ENCODE measurements at regions not wholly inside any gene's neighbourhood (a gene's known extent, or its start where the extent isn't known, plus 50 kb on each side); places are given as distances from the start of the nearest gene placed in this dataset.

DNA sequence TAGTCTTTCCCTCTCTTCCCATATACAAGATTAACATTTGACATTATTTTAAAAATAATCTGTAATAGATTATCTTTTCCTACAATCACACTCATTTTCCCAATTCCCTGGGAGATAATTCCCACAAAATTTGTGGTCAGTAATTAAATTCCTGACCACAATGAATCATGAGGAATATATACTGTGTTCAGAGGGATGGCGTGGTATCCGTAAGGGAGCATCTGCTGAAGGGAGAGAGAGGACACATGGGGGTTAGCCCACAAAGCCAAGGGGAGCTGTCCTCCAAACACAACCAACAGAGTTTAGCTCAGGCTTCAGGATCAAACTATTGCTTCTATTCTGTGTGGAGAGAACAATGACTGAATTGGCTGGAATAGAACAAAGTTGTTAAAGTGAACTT lies 57.1 kb upstream of the PPP2R5A start:
- DNase-seq: no peak

DNA sequence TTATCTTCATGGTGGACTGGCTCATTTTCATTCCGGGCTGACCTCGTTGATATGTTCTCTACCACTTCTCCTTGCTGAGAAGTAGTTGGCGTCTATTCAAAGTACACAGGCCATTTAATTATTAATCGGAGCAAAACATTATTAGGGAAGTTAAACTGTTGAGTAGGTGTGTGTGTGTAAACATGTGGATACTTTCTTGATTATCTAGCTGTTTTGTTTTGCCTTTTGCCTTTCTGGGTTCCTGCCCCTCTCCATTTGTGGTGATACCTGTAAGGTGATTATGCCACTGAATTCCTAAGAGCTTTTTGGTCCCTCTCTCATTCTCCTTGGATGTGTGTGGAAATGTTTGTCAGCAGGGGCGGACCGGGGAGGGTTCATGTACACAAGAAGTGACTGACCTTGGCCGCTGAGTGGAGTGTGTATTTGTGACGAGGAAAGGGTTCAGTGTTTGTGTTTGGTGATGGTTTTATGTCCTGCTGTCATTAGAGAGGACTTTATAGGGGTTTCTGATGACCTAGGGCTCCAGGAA lies 56.6 kb upstream of the PPP2R5A start:
- DNase-seq: no peak

DNA sequence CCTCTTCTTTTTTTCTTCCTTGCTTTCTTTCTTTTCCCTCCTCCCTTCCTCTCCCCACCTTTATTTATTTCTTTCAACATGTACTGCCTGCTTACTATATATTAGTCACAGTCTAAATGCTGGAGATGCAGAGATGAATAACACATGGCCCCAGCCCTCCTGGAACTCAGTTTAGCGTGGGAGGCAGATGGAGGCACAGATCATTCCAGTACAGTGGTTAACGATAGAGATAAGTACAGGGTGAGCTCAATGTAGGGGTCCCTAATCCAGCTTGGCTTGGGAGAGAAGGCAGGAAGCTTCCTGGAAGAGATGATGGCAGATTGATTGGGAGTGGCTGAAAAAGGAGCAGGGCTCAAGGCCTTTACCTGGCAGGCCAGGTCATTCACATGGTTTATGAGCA lies 55.6 kb upstream of the PPP2R5A start:
- DNase-seq: no peak

DNA sequence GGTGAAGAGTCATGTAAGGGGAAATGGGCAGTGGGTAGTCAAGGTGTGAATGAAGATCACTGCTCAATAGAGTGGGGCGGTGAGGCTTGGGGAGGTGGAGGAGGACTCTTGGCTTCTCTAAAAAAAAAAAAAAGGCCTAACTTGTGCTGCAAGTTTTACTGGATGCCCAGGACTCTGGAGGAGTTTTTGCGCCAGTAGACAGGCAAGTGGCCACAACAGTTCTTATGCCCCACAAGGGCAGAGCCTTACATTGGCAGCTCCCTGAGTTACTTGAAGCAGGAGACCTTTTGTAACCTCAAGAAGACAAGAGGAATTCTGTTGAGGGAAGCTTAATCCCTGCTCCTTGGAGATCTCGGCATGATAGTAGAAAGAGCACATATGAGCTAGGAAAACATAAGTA lies 54.9 kb upstream of the PPP2R5A start:
- DNase-seq: no peak

DNA sequence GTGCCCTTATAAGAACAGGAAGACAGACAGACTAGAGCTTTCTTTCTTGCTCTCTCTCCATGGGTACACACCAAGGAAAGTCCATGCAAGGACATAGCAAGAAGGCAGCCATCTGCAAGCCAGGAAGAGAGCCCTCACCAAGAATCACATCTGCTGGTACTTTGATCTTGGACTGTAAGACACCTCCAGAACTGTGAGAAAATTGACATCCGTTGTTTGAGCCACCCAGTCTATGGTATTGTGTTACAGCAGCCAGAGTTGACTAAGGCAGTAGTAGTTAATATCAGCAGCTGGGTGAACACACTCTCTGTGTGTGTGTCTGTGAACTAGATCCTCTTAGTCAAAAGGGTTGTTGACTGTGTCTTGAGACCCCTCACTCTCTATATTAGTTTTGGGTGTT lies 53.8 kb upstream of the PPP2R5A start:
- DNase-seq: no peak

DNA sequence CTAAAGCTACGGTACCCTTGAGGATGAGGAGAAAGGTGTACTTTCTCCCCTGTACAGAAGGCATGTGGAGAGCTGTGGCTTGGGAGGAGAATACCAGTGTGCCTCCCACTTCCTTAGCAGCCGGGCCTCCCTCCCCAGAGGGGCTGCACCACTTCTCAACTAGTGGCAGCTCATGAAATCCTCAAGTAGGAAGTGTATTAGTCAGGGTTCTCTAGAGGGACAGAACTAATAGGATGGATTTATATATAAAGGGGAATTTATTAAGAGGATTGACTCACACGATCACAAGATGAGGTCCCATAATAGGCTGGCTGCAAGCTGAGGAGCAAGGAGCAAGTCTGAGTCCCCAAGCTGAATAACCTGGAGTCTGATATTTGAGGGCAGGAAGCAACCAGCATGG lies 53.1 kb upstream of the PPP2R5A start:
- no peak for DNase-seq

DNA sequence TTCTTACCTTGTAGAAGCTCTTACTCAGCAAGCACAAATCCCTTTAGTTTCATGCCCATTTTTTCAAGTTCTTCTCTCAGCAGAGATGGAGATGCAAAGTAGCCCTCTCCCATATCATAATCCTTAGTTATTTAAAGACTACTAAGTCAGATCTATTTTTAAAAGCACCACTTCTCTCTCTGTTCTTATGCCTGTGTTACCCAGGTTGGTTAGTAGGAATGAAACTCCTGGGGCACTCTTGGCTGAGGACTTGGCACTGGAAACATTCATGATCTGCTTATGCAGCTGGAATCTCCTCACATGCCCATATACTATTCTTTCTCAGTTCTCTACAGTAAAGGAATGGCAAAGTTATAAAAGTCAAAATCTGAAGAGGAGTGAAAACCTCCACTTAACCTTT lies 51.9 kb upstream of the PPP2R5A start:
- DNase-seq: no peak

DNA sequence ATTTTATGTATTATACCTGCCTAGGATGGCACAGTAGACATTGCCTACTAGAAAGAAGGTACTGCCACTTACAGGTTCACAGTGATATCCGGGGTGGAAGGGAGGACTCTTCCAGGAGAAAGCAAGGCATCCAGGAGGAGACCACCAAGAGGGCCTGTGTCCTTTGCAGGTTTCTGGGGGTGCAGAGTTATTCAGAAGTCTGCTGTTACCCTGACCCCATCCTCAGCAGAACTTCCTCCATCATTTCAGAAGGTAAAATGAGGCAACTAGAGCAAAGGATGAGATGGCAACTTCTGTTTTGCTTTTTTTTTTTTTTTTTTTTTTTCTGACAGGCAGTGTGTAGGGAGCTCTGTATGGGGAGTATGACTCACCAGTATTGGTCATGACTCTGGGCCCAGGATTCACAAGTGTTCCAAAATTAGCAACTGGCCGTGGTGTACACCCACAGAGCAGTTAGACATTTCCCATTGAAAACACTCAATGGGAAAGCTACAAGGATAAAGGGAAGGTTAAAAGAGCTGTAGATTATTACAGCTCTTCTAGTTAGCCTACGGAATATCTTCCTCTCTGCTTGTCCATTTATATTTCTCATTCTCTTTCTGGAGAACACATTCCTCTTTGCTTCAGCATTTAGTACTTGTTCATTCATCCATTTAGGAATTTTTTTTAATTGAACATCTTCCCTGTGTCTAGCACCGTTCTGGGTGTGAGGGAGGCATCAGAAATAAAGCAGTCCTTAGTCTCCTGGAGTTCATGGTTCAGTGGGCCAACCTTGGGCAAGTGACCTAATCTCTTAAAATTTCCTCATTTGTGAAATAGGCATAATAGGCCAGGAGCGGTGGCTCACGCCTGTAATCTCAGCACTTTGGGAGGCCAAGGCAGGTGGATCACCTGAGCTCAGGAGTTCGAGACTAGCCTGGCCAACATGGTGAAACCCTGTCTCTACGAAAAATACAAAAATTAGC lies 50.5 kb upstream of the PPP2R5A start:
- DNase-seq: peak; percentile 78

Data from activated CD4-positive, alpha-beta T cell treated with anti-CD3 and anti-CD28 coated beads, Interleukin-2, Interleukin-6, amounts not matched to agents 100 ng/mL and 50 ng/mL, durations not matched to agents 16 hours and 8 hours (primary cell).